K562 (cell line): ENCODE measurements at regions not wholly inside any gene's neighbourhood (a gene's known extent, or its start where the extent isn't known, plus 50 kb on each side); places are given as distances from the start of the nearest gene placed in this dataset.

Source experiments
- ATAC-seq: fragments of 200-7000 bp; cut with Tn5 transposase; 3 replicates; pipeline ENCODE4 v1.9.1; 2020; ENCODE audit warnings: moderate library complexity
- BruUV-seq: library from RNA; stranded (reverse); fragments of 400-500 nt; replicated peaks from 2 replicates; lab custom pipeline; 2021; lab: Mats Ljungman, UMichigan
- CTCF ChIA-PET: fragments of 300-600 bp; formaldehyde crosslinking; extraction: SDS; loops from one replicate; lab custom pipeline; 2021; ENCODE audit warnings: low intra/inter-chr PET ratio; lab: Yijun Ruan, JAX
- POLR2A ChIA-PET: fragments of 300-600, 350-650 bp; sonication (Branson Sonifier 250); formaldehyde crosslinking; extraction: SDS; loops from one replicate; lab custom pipeline; 2021; ENCODE audit warnings: antibody characterized with exemption, inconsistent platforms; lab: Yijun Ruan, JAX
- DNase-seq, 4 experiments: peaks; one replicate each; pipeline versions ENCODE4 v3.0.0 to v3.0.0-alpha.2; 2011 to 2018; ENCODE audit warnings: low spot score in 3 of 4, mixed read lengths in 3 of 4; ENCODE audit errors: extremely low read depth in 1 of 4
- FAIRE-seq: peaks from 2 replicates; lab custom pipeline; 2011; peaks lifted over from hg19 to GRCh38; lab: Jason Lieb, UNC
- H2AFZ ChIP-seq: 2 replicates; pipeline ENCODE4 v1.6.0; 2011; ENCODE audit warnings: low read depth, low read length, control low read depth, inconsistent platforms
- H3K27ac ChIP-seq: fragments of 200-600 bp; 3 replicates; pipeline ENCODE4 v1.8.0; 2011; ENCODE audit warnings: low read depth, mild to moderate bottlenecking, control low read depth, inconsistent platforms, low read length, moderate library complexity, mixed read lengths; ENCODE audit errors: extremely low read depth
- H3K27me3 ChIP-seq, 2 experiments: fragments of 300-600 bp in 1 of 2; 2 replicates in 1 of 2; 3 replicates in 1 of 2; pipeline versions ENCODE4 v1.6.0 to v1.8.0; 2011; ENCODE audit warnings: inconsistent platforms in 2 of 2, low read length in 2 of 2, mild to moderate bottlenecking in 1 of 2, mixed read lengths in 1 of 2, moderate library complexity in 1 of 2; ENCODE audit not compliant: control insufficient read depth in 2 of 2, insufficient read depth in 2 of 2
- H3K36me3 ChIP-seq: fragments of 300-600 bp; 3 replicates; pipeline ENCODE4 v1.8.0; 2011; ENCODE audit warnings: mild to moderate bottlenecking, low read length, inconsistent platforms; ENCODE audit not compliant: control insufficient read depth, insufficient read depth
- H3K4me1 ChIP-seq, 2 experiments: fragments of 200-600 bp in 1 of 2; replicated peaks in 1 of 2; 2 replicates in 1 of 2; 3 replicates in 1 of 2; pipeline versions ENCODE4 v1.5.1 to v1.8.0; 2011; ENCODE audit warnings: inconsistent platforms in 2 of 2, low read length in 2 of 2, mild to moderate bottlenecking in 1 of 2, mixed read lengths in 1 of 2, moderate library complexity in 1 of 2; ENCODE audit not compliant: control insufficient read depth in 2 of 2, insufficient read depth in 2 of 2
- H3K4me2 ChIP-seq: 2 replicates; pipeline ENCODE4 v1.6.1; 2011; ENCODE audit warnings: low read length, control low read depth, inconsistent platforms, mixed read lengths; ENCODE audit not compliant: insufficient read depth
- H3K4me3 ChIP-seq: fragments of 200-600 bp; sonication (generic), shearing (Covaris generic); 2 replicates; pipeline ENCODE4 v1.5.1; 2016; ENCODE audit warnings: control low read depth, inconsistent platforms
- H3K79me2 ChIP-seq: fragments of 200-600 bp; 3 replicates; pipeline ENCODE4 v1.8.0; 2011; ENCODE audit warnings: low read length, inconsistent platforms; ENCODE audit not compliant: control insufficient read depth, insufficient read depth
- H3K9ac ChIP-seq, 2 experiments: 2 replicates each; pipeline versions ENCODE4 v1.6.0 to v1.6.1; 2011; ENCODE audit warnings: low read depth in 2 of 2, low read length in 2 of 2, control low read depth in 1 of 2, inconsistent platforms in 1 of 2, mild to moderate bottlenecking in 1 of 2, mixed read lengths in 1 of 2; ENCODE audit not compliant: insufficient read depth in 1 of 2
- H3K9me1 ChIP-seq: one replicate; pipeline ENCODE4 v1.6.0; 2011; ENCODE audit warnings: inconsistent platforms, mild to moderate bottlenecking, low read length, moderate library complexity; ENCODE audit not compliant: control insufficient read depth, insufficient read depth
- H3K9me3 ChIP-seq: replicated peaks from 2 replicates; pipeline ENCODE4 v1.5.1; 2011; ENCODE audit warnings: low read depth, low read length, inconsistent platforms; ENCODE audit not compliant: control insufficient read depth, insufficient read depth
- H4K20me1 ChIP-seq: replicated peaks from 2 replicates; pipeline ENCODE4 v1.6.1; 2011; ENCODE audit warnings: low read length, inconsistent platforms, mixed read lengths; ENCODE audit not compliant: control insufficient read depth, insufficient read depth
- KLF16 ChIP-seq: IDR thresholded peaks from 2 replicates; pipeline ENCODE4 v1.6.1; 2016; ENCODE audit warnings: antibody characterized with exemption
- TCF15 ChIP-seq: fragments of 250-450 bp; sonication (Bioruptor Pico); IDR thresholded peaks from 2 replicates; pipeline ENCODE4 v1.8.0; 2022; ENCODE audit warnings: moderate library complexity, mild to moderate bottlenecking, inconsistent platforms
- TCF7L2 ChIP-seq: fragments of 150-350 bp; IDR thresholded peaks from 2 replicates; pipeline ENCODE4 v1.6.1; 2016; ENCODE audit warnings: low read depth, mild to moderate bottlenecking, low read length, moderate library complexity
- ZNF696 ChIP-seq: fragments of 250-450 bp; sonication (Bioruptor Pico); conservative IDR thresholded peaks from 2 replicates; pipeline ENCODE4 v1.4.0; 2020; ENCODE audit warnings: mild to moderate bottlenecking, moderate library complexity
- ZNF699 ChIP-seq: fragments of 250-450 bp; sonication (Bioruptor Pico); IDR thresholded peaks from 2 replicates; pipeline ENCODE4 v1.8.0; 2021; ENCODE audit warnings: mild to moderate bottlenecking, moderate library complexity; ENCODE audit not compliant: insufficient replicate concordance
- ZNF717 ChIP-seq: fragments of 250-450 bp; sonication (Bioruptor Pico); IDR thresholded peaks from 2 replicates; pipeline ENCODE4 v1.5.0; 2021
- ZNF780A ChIP-seq: fragments of 250-450 bp; sonication (Bioruptor Pico); IDR thresholded peaks from 2 replicates; pipeline ENCODE4 v1.5.0; 2021; ENCODE audit warnings: mild to moderate bottlenecking
- WGBS: fragments of 100-300 bp; shearing (Covaris generic); methylation state at CpG from one replicate; pipeline ENCODE4 v1.1.6; 2016; ENCODE audit warnings: low coverage, mixed read lengths; ENCODE audit not compliant: insufficient coverage; ENCODE audit errors: missing lambda C conversion rate; 5-methylcytosine and 5-hydroxymethylcytosine counted together
- in situ Hi-C: fragments of 300-500 bp; cut with MboI; formaldehyde crosslinking; loops from 4 replicates; pipeline ENCODE4 v1.15.0; 2018; ENCODE audit warnings: inconsistent platforms, mixed read lengths
- intact Hi-C: fragments of 100-400 bp; cut with micrococcal nuclease; formaldehyde crosslinking; loops from 2 replicates; pipeline ENCODE4 v1.14.2; 2022

DNA sequence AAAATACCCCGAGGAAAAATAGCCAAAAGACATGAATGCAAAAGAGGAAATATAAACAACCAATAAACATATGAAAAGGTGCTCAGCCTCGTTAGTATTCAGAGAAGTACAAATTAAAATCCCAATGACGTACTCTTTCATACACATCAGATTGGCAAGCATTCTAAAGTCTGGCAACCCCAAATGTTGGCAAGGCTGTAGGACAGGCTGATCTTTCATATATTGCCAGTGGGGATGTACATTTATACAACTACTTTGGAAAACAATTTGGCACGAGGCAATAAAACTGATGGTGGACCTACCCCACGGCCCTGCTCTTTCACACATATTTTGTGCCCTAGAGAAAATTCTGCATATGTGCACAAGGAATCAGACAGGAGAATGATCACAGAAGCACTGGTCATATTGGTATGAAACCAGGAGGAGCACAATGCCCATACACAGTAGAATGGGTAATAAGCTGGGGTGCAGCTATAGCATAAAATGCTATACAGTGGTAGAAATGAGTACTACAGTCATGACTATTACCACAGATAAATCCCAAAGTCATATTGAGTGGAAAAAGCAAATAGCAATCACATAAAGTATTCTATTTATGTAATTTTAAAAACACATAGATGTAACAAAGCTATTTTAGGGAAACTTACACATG lies 176.0 kb upstream of the SLC24A5 start:
- FAIRE-seq (no peak), ATAC-seq (no peak), DNase-seq (no peak)
- Histone ChIP-seq H3K79me2 (no peaks in the 10 kb centered on the region), H2AFZ (no peak overlapping the region), H3K9me1 (no peaks in the 10 kb centered on the region), H3K27ac (no peak overlapping the region), H3K36me3 (no peaks in the 10 kb centered on the region), H3K4me3 (no peak overlapping the region), H3K4me1 (no peaks in the 10 kb centered on the region), H3K27me3 (no peaks in the 10 kb centered on the region), H3K9ac (no peak overlapping the region), H3K9me3 (no peaks in the 10 kb centered on the region), H3K4me2 (no peak overlapping the region), H4K20me1 (no peaks in the 10 kb centered on the region)
- ChIA-PET POLR2A (no interaction called here), CTCF (no interaction called here)
- intact Hi-C loops: no loop called here
- TF ChIP-seq ZNF699 (no peak), TCF15 (no peak), KLF16 (no peak), ZNF780A (no peak), ZNF696 (no peak), ZNF717 (no peak), TCF7L2 (no peak)
- BruUV-seq: no TSS peak
- WGBS: 3% methylated on average over 5 of the region's 5 CpGs
- in situ Hi-C loops: no loop called here
